ENCODE measurements at regions not wholly inside any gene's neighbourhood (a gene's known extent, or its start where the extent isn't known, plus 50 kb on each side); places are given as distances from the start of the nearest gene placed in this dataset.

DNA sequence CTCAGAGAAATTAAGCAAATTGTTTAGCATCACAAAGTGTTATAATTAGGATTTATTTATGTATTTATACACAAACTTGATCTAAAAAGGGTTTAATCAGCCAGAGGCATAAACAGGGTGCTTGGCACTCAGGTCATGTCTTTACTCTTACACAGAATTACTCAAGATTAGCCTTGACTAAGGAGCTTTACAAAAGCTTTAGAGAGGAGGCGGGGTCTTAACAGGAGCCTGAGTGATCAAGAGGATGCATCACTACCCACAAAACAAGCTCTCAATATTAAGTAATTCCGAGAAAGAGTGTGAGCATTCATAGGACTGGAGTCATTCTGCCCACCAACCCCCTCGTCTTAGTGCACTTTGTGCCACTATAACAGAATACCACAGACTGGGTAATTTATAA lies 103.0 kb downstream of the SPATA19 start (continued):
- no peak for TF ChIP-seq ZSCAN18 (CRISPR knock-in tag; IDR thresholded peaks at IDR 0.05)
- no peak for TF ChIP-seq SOX15 (CRISPR knock-in tag; IDR thresholded peaks at IDR 0.05)
- no peak for TF ChIP-seq JUN (CRISPR knock-in tag; IDR thresholded peaks at IDR 0.05)
- no peak for TF ChIP-seq NR1H2 (CRISPR knock-in tag; IDR thresholded peaks at IDR 0.05)
- TF ChIP-seq RORB (CRISPR knock-in tag; IDR thresholded peaks at IDR 0.05), result no peak

DNA sequence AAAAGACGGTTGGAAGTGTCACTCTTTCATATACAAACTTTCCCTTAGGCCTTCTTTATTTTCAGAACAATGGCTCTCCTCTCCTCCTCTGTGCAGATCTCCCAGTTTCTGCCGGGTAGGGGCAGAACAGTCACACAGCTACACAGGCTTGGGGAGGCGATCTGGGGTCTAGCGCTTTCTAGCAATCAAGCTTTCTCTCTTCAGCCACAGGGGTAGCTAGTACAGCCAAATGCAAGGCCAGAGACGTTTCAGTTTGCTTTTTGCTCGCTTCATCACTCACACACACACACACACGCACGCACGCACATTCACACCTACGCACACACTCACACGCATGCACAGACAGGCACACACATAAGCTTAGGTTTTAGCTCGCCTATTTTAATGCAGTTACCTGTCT lies 104.3 kb downstream of the SPATA19 start:
- Mint-ChIP-seq H3K4me1 (peaks cover 12% of the 10 kb centered on the region), H3K27ac (no peak overlapping the region), H3K9me3 (peaks cover 22% of the 10 kb centered on the region), H3K36me3 (no peaks in the 10 kb centered on the region), H3K4me3 (no peak overlapping the region), H3K27me3 (ENCODE audit: low read depth) (peaks cover 3% of the 10 kb centered on the region)
- POLR2A ChIA-PET, result interaction anchor here (0.6 kb wide), 1 partner anchor 13 kb away, joined by 7 read pairs; no protein-coding TSS in a partner anchor
- DNase-seq (ENCODE audit: low spot score), result no peak
- peak; percentile 44; the same call in 1 of the 2 replicates for ATAC-seq
- TF ChIP-seq ATF1 (CRISPR knock-in tag; IDR thresholded peaks at IDR 0.05) (no peak), ZNF512 (CRISPR knock-in tag; IDR thresholded peaks at IDR 0.05; ENCODE audit: borderline replicate concordance) (no peak), GRHL2 (CRISPR knock-in tag; IDR thresholded peaks at IDR 0.05; ENCODE audit: insufficient replicate concordance, severe bottlenecking) (no peak), FOXK1 (CRISPR knock-in tag; IDR thresholded peaks at IDR 0.05) (no peak), ARID4B (CRISPR knock-in tag; IDR thresholded peaks at IDR 0.05; ENCODE audit: borderline replicate concordance) (no peak), IRF2 (CRISPR knock-in tag; IDR thresholded peaks at IDR 0.05; ENCODE audit: borderline replicate concordance, low read depth) (no peak), USF2 (CRISPR knock-in tag; IDR thresholded peaks at IDR 0.05) (no peak), GABPB1 (CRISPR knock-in tag; IDR thresholded peaks at IDR 0.05) (no peak), ZNF232 (CRISPR knock-in tag; IDR thresholded peaks at IDR 0.05) (no peak), HMGA2 (CRISPR knock-in tag; IDR thresholded peaks at IDR 0.05) (no peak), ZNF121 (CRISPR knock-in tag; IDR thresholded peaks at IDR 0.05) (no peak), TEAD1 (CRISPR knock-in tag; IDR thresholded peaks at IDR 0.05) (no peak), KAT7 (CRISPR knock-in tag; IDR thresholded peaks at IDR 0.05; ENCODE audit: borderline replicate concordance) (no peak), CREB1 (CRISPR knock-in tag; IDR thresholded peaks at IDR 0.05) (no peak)
- TF ChIP-seq, protein P1, sequence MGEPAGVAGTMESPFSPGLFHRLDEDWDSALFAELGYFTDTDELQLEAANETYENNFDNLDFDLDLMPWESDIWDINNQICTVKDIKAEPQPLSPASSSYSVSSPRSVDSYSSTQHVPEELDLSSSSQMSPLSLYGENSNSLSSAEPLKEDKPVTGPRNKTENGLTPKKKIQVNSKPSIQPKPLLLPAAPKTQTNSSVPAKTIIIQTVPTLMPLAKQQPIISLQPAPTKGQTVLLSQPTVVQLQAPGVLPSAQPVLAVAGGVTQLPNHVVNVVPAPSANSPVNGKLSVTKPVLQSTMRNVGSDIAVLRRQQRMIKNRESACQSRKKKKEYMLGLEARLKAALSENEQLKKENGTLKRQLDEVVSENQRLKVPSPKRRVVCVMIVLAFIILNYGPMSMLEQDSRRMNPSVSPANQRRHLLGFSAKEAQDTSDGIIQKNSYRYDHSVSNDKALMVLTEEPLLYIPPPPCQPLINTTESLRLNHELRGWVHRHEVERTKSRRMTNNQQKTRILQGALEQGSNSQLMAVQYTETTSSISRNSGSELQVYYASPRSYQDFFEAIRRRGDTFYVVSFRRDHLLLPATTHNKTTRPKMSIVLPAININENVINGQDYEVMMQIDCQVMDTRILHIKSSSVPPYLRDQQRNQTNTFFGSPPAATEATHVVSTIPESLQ (CRISPR knock-in tag; IDR thresholded peaks at IDR 0.05), result no peak
- TF ChIP-seq, protein P2, sequence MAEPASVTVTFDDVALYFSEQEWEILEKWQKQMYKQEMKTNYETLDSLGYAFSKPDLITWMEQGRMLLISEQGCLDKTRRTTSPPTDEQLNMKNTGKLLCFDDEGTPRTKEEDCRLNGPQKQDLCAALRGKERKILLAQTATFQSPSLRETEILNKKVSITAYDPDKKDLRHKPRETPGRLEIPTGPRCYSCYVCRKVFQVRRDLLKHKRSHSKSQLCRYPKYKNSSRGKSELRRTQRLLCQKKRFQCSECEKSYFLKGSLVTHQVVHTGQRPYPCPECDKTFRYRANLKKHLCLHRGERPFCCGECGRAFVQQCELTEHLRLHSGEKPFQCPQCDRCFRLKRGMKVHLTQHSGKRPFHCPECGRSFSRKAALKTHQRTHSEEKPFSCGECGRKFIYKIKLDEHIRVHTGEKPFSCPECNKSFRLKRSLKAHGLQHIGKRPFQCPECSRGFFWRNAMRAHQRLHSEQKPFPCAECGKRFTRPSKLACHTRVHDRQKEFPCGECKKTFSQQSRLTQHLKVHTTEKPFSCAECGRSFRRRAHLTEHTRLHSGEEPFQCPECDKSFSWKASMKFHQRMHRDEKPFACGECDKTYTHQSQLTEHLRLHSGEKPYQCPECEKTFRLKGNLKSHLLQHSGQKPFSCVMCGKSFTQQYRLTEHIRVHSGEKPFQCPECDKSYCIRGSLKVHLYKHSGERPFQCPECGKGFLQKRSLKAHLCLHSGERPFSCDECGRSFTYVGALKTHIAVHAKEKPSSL (CRISPR knock-in tag; conservative IDR thresholded peaks at IDR 0.05), result no peak
- TF ChIP-seq, protein P3, sequence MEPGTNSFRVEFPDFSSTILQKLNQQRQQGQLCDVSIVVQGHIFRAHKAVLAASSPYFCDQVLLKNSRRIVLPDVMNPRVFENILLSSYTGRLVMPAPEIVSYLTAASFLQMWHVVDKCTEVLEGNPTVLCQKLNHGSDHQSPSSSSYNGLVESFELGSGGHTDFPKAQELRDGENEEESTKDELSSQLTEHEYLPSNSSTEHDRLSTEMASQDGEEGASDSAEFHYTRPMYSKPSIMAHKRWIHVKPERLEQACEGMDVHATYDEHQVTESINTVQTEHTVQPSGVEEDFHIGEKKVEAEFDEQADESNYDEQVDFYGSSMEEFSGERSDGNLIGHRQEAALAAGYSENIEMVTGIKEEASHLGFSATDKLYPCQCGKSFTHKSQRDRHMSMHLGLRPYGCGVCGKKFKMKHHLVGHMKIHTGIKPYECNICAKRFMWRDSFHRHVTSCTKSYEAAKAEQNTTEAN (CRISPR knock-in tag; IDR thresholded peaks at IDR 0.05), result no peak
- TF ChIP-seq, protein P4, sequence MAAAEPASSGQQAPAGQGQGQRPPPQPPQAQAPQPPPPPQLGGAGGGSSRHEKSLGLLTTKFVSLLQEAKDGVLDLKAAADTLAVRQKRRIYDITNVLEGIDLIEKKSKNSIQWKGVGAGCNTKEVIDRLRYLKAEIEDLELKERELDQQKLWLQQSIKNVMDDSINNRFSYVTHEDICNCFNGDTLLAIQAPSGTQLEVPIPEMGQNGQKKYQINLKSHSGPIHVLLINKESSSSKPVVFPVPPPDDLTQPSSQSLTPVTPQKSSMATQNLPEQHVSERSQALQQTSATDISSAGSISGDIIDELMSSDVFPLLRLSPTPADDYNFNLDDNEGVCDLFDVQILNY (CRISPR knock-in tag; IDR thresholded peaks at IDR 0.05), result no peak
- CTCF ChIA-PET, result interaction anchor here (0.8 kb wide), 1 partner anchor 8 kb away, joined by 3 read pairs; no protein-coding TSS in a partner anchor
